H1 (cell line): ENCODE measurements at regions not wholly inside any gene's neighbourhood (a gene's known extent, or its start where the extent isn't known, plus 50 kb on each side); places are given as distances from the start of the nearest gene placed in this dataset.

ENCODE experiments used
- CTCF ChIA-PET: fragments of 300-600 bp; sonication (Branson Sonifier 250); formaldehyde crosslinking; loops from one replicate; lab custom pipeline; 2021; ENCODE audit not compliant: partially characterized antibody; lab: Charles Lee
- POLR2A ChIA-PET: fragments of 300-600 bp; sonication (Branson Sonifier 250); formaldehyde crosslinking; loops from one replicate; lab custom pipeline; 2021; ENCODE audit warnings: inconsistent platforms; ENCODE audit not compliant: partially characterized antibody; lab: Charles Lee
- DNase-seq, 2 experiments: peaks; one replicate each; pipeline versions ENCODE4 v3.0.0 to v3.0.0-alpha.2; 2010 to 2022; ENCODE audit warnings: low spot score in 2 of 2, low read depth in 1 of 2, mixed read lengths in 1 of 2
- FAIRE-seq: peaks from 2 replicates; lab custom pipeline; 2011; peaks lifted over from hg19 to GRCh38; lab: Jason Lieb, UNC
- H2AFZ ChIP-seq: 2 replicates; pipeline ENCODE4 v1.8.1; 2012; ENCODE audit warnings: low read length, inconsistent platforms
- H2AK5ac ChIP-seq: 2 replicates; pipeline ENCODE4 v1.6.1; 2013; ENCODE audit warnings: low read depth, low read length
- H2BK120ac ChIP-seq: replicated peaks from 2 replicates; pipeline ENCODE3; 2013; ENCODE audit warnings: low read depth, low read length, inconsistent platforms
- H2BK12ac ChIP-seq: 2 replicates; pipeline ENCODE4 v1.6.1; 2013; ENCODE audit warnings: low read depth, low read length
- H2BK15ac ChIP-seq: 2 replicates; pipeline ENCODE4 v1.6.1; 2013; ENCODE audit warnings: low read length
- H2BK20ac ChIP-seq: 2 replicates; pipeline ENCODE4 v1.6.1; 2013; ENCODE audit warnings: low read length
- H2BK5ac ChIP-seq: 2 replicates; pipeline ENCODE4 v1.6.1; 2013; ENCODE audit warnings: low read depth, low read length
- H3K14ac ChIP-seq: 2 replicates; pipeline ENCODE4 v1.6.1; 2013; ENCODE audit warnings: inconsistent platforms; ENCODE audit not compliant: insufficient read length
- H3K18ac ChIP-seq: 2 replicates; pipeline ENCODE4 v1.6.1; 2013; ENCODE audit warnings: low read length; ENCODE audit errors: extremely low read depth
- H3K23ac ChIP-seq: 2 replicates; pipeline ENCODE4 v1.6.1; 2013; ENCODE audit warnings: inconsistent platforms; ENCODE audit not compliant: insufficient read length
- H3K23me2 ChIP-seq: 2 replicates; pipeline ENCODE4 v1.6.1; 2013; ENCODE audit warnings: low read depth, low read length
- H3K27ac ChIP-seq: 2 replicates; pipeline ENCODE4 v1.6.1; 2011; ENCODE audit warnings: low read depth, low read length, inconsistent platforms
- H3K27me3 ChIP-seq, 4 experiments: replicated peaks in 1 of 4; 1 replicate in 1 of 4; 2 replicates in 3 of 4; pipeline versions ENCODE4 v1.6.1 to v1.8.1; 2011 to 2013; ENCODE audit warnings: low read length in 3 of 4, mild to moderate bottlenecking in 3 of 4, inconsistent platforms in 2 of 4, mixed read lengths in 2 of 4, moderate library complexity in 1 of 4; ENCODE audit not compliant: control insufficient read depth in 3 of 4, insufficient read depth in 3 of 4; ENCODE audit errors: extremely low read depth in 1 of 4
- H3K36me3 ChIP-seq, 4 experiments: 2 replicates each; pipeline versions ENCODE4 v1.6.1 to v1.8.1; 2011 to 2013; ENCODE audit warnings: mild to moderate bottlenecking in 4 of 4, low read length in 3 of 4, moderate library complexity in 2 of 4, control low read depth in 1 of 4, inconsistent platforms in 1 of 4; ENCODE audit not compliant: insufficient read depth in 4 of 4, control insufficient read depth in 2 of 4
- H3K4ac ChIP-seq: replicated peaks from 2 replicates; pipeline ENCODE3; 2013; ENCODE audit warnings: low read length, low read depth, mixed read lengths, inconsistent platforms; ENCODE audit not compliant: insufficient read length
- H3K4me1 ChIP-seq, 4 experiments: replicated peaks in 1 of 4; 1 replicate in 1 of 4; 2 replicates in 3 of 4; pipeline versions ENCODE4 v1.6.1 to v1.8.1; 2011 to 2013; ENCODE audit warnings: low read length in 3 of 4, inconsistent platforms in 2 of 4, mixed read lengths in 1 of 4; ENCODE audit not compliant: insufficient read depth in 4 of 4, control insufficient read depth in 3 of 4
- H3K4me2 ChIP-seq, 2 experiments: 2 replicates each; pipeline versions ENCODE4 v1.6.1 to v1.8.1; 2011 to 2013; ENCODE audit warnings: low read depth in 2 of 2, low read length in 2 of 2, control low read depth in 1 of 2, inconsistent platforms in 1 of 2, mild to moderate bottlenecking in 1 of 2; ENCODE audit not compliant: insufficient read depth in 1 of 2
- H3K4me3 ChIP-seq, 4 experiments: fragments of 200-600, 300-600 bp in 1 of 4; sonication (generic), shearing (Covaris generic), sonication (Bioruptor Twin) in 1 of 4; 2 replicates each; pipeline versions ENCODE4 v1.5.1 to v1.8.1; 2011 to 2016; ENCODE audit warnings: low read length in 4 of 4, low read depth in 3 of 4, control low read depth in 2 of 4, inconsistent platforms in 2 of 4, mild to moderate bottlenecking in 2 of 4, mixed read lengths in 1 of 4, moderate library complexity in 1 of 4; ENCODE audit not compliant: insufficient read depth in 2 of 4; ENCODE audit errors: extremely low read depth in 1 of 4
- H3K56ac ChIP-seq: replicated peaks from 2 replicates; pipeline ENCODE3; 2013; ENCODE audit warnings: low read depth, mild to moderate bottlenecking, mixed read lengths, low read length, inconsistent platforms; ENCODE audit not compliant: insufficient read length
- H3K79me1 ChIP-seq: 2 replicates; pipeline ENCODE4 v1.6.1; 2013; ENCODE audit warnings: low read depth, low read length, control low read depth
- H3K79me2 ChIP-seq, 2 experiments: 2 replicates each; pipeline versions ENCODE4 v1.6.1 to v1.8.1; 2012 to 2013; ENCODE audit warnings: low read length in 2 of 2, mild to moderate bottlenecking in 2 of 2, inconsistent platforms in 1 of 2; ENCODE audit not compliant: insufficient read depth in 2 of 2, control insufficient read depth in 1 of 2
- H3K9ac ChIP-seq, 4 experiments: replicated peaks in 1 of 4; 1 replicate in 1 of 4; 2 replicates in 3 of 4; pipeline versions ENCODE4 v1.6.1 to v1.8.1; 2011 to 2013; ENCODE audit warnings: low read depth in 3 of 4, low read length in 3 of 4, control low read depth in 2 of 4, mild to moderate bottlenecking in 2 of 4, moderate library complexity in 2 of 4, inconsistent platforms in 1 of 4; ENCODE audit errors: extremely low read depth in 1 of 4
- H3K9me3 ChIP-seq, 2 experiments: 2 replicates each; pipeline versions ENCODE4 v1.6.1 to v1.8.1; 2012 to 2013; ENCODE audit warnings: mild to moderate bottlenecking in 2 of 2, moderate library complexity in 2 of 2, control low read depth in 1 of 2, inconsistent platforms in 1 of 2, low read depth in 1 of 2, low read length in 1 of 2, mixed read lengths in 1 of 2; ENCODE audit not compliant: insufficient read depth in 2 of 2
- H4K20me1 ChIP-seq, 2 experiments: replicated peaks in 1 of 2; 2 replicates each; pipeline versions ENCODE3 to v1.8.1; 2011 to 2013; ENCODE audit warnings: inconsistent platforms in 2 of 2, low read length in 2 of 2, mild to moderate bottlenecking in 1 of 2; ENCODE audit not compliant: insufficient read depth in 2 of 2, control insufficient read depth in 1 of 2
- H4K5ac ChIP-seq: 2 replicates; pipeline ENCODE4 v1.6.1; 2013; ENCODE audit warnings: low read length, low read depth, mixed read lengths, inconsistent platforms; ENCODE audit not compliant: insufficient read length
- H4K8ac ChIP-seq: 2 replicates; pipeline ENCODE4 v1.8.0; 2013; ENCODE audit warnings: mild to moderate bottlenecking, moderate library complexity, low read length, inconsistent platforms; ENCODE audit not compliant: insufficient read depth; ENCODE audit errors: extremely low read depth
- H4K91ac ChIP-seq: replicated peaks from 2 replicates; pipeline ENCODE3; 2013; ENCODE audit warnings: low read length, mixed read lengths, inconsistent platforms; ENCODE audit not compliant: insufficient read length
- BACH1 ChIP-seq: IDR thresholded peaks from 2 replicates; pipeline ENCODE4 v1.6.1; 2012; ENCODE audit warnings: low read length, improper control_type of control experiment

DNA sequence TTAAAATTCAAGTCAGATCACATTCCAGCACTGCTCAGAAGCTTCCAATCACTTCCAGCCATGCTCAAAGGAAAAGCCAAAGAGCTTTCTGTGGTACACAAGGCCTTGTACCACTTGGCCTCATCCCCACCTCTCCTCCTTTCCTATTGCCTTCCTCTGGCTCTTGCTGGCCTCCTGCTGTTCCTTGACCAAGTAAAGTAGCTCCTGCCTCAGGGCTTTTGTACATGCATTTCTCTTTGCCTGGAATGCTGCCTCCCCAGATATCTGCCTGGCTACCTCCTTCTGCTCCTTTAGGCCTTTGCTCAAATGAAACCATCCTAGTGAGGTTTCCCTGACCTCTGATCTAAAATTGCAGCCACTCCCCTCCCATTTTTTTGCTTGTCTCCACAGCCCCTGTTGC is 51.2 kb upstream of the TCL1B start:
- H3K18ac ChIP-seq = no peak overlapping the region
- no peak overlapping the region for H2AFZ ChIP-seq
- H3K14ac ChIP-seq = no peak overlapping the region
- no peak for FAIRE-seq
- no peaks in the 10 kb centered on the region for H3K4me1 ChIP-seq
- no peak overlapping the region for H3K27ac ChIP-seq
- H2BK15ac ChIP-seq = no peak overlapping the region
- H3K27me3 ChIP-seq = no peaks in the 10 kb centered on the region
- H3K23me2 ChIP-seq = no peaks in the 10 kb centered on the region; the same call in 1 of the 2 replicates
- H3K4ac ChIP-seq = no peak overlapping the region
- H2BK12ac ChIP-seq = no peak overlapping the region
- ChIA-PET CTCF (interaction anchor here (1.1 to 4.5 kb wide), 5 partner anchors 15 to 140 kb away, joined by 3 to 13 read pairs (median 6); no protein-coding TSS in a partner anchor), POLR2A (no interaction called here)
- H3K56ac ChIP-seq = no peak overlapping the region
- no peak overlapping the region for H2BK20ac ChIP-seq
- no peak overlapping the region for H2BK5ac ChIP-seq
- H3K79me1 ChIP-seq = no peaks in the 10 kb centered on the region
- no peak overlapping the region for H3K9ac ChIP-seq
- H4K8ac ChIP-seq = no peak overlapping the region
- no peaks in the 10 kb centered on the region for H3K36me3 ChIP-seq
- no peak overlapping the region for H3K23ac ChIP-seq
- H2BK120ac ChIP-seq = no peak overlapping the region
- H4K5ac ChIP-seq = no peak overlapping the region
- no peak overlapping the region for H3K4me3 ChIP-seq
- no peak overlapping the region for H2AK5ac ChIP-seq
- no peaks in the 10 kb centered on the region for H4K20me1 ChIP-seq
- H3K79me2 ChIP-seq = no peaks in the 10 kb centered on the region
- H3K4me2 ChIP-seq = no peak overlapping the region
- no peak overlapping the region for H4K91ac ChIP-seq
- TF ChIP-seq BACH1 = no peak
- peaks cover 0 to 4% of the 10 kb centered on the region in 2 experiments; a peak in 2 of 4 replicates for H3K9me3 ChIP-seq
- DNase-seq = no peak
